Mesendoderm (in vitro differentiated cells): ENCODE measurements at regions not wholly inside any gene's neighbourhood (a gene's known extent, or its start where the extent isn't known, plus 50 kb on each side); places are given as distances from the start of the nearest gene placed in this dataset.

Source experiments
- DNase-seq: peaks from one replicate; pipeline ENCODE4 v3.0.0; 2013
- H2AK5ac ChIP-seq: 2 replicates; pipeline ENCODE4 v1.6.1; 2013; ENCODE audit warnings: low read length, inconsistent platforms
- H2BK120ac ChIP-seq: 2 replicates; pipeline ENCODE4 v1.6.1; 2013; ENCODE audit warnings: low read depth, mild to moderate bottlenecking, low read length, moderate library complexity, mixed read lengths
- H2BK15ac ChIP-seq: replicated peaks from 2 replicates; pipeline ENCODE4 v1.6.1; 2013; ENCODE audit warnings: low read depth, mild to moderate bottlenecking, moderate library complexity
- H2BK5ac ChIP-seq: 2 replicates; pipeline ENCODE4 v1.6.1; 2013; ENCODE audit warnings: low read length, inconsistent platforms
- H3K18ac ChIP-seq: 2 replicates; pipeline ENCODE4 v1.6.1; 2013; ENCODE audit warnings: mild to moderate bottlenecking, low read length, mixed read lengths
- H3K23ac ChIP-seq: one replicate; pipeline ENCODE4 v1.6.1; 2013; ENCODE audit warnings: low read length
- H3K27ac ChIP-seq: 2 replicates; pipeline ENCODE4 v1.5.1; 2013; ENCODE audit warnings: low read depth, mild to moderate bottlenecking, inconsistent platforms, low read length, moderate library complexity
- H3K27me3 ChIP-seq: 2 replicates; pipeline ENCODE4 v1.6.1; 2013; ENCODE audit warnings: low read length, control low read depth, mild to moderate bottlenecking, inconsistent platforms; ENCODE audit not compliant: insufficient read depth, poor library complexity
- H3K36me3 ChIP-seq: 2 replicates; pipeline ENCODE4 v1.6.1; 2013; ENCODE audit warnings: low read length, inconsistent platforms; ENCODE audit not compliant: control insufficient read depth, insufficient read depth
- H3K4ac ChIP-seq: one replicate; pipeline ENCODE4 v1.6.1; 2013; ENCODE audit warnings: low read depth, mild to moderate bottlenecking, low read length, moderate library complexity
- H3K4me1 ChIP-seq: 2 replicates; pipeline ENCODE4 v1.6.1; 2013; ENCODE audit warnings: low read depth, low read length, inconsistent platforms; ENCODE audit not compliant: control insufficient read depth
- H3K4me2 ChIP-seq: 2 replicates; pipeline ENCODE4 v1.6.1; 2013; ENCODE audit warnings: low read length
- H3K4me3 ChIP-seq: 2 replicates; pipeline ENCODE4 v1.5.1; 2013; ENCODE audit warnings: mild to moderate bottlenecking, low read length
- H3K56ac ChIP-seq: one replicate; pipeline ENCODE4 v1.6.1; 2013; ENCODE audit warnings: low read length
- H3K79me1 ChIP-seq: 2 replicates; pipeline ENCODE4 v1.6.1; 2013; ENCODE audit warnings: low read length, inconsistent platforms
- H3K79me2 ChIP-seq: 2 replicates; pipeline ENCODE4 v1.6.1; 2013; ENCODE audit warnings: mild to moderate bottlenecking, low read length; ENCODE audit not compliant: control insufficient read depth, insufficient read depth
- H3K9ac ChIP-seq: 2 replicates; pipeline ENCODE4 v1.6.1; 2013; ENCODE audit warnings: low read length, inconsistent platforms
- H4K5ac ChIP-seq: one replicate; pipeline ENCODE4 v1.6.1; 2013; ENCODE audit warnings: low read length
- H4K8ac ChIP-seq: one replicate; pipeline ENCODE4 v1.6.1; 2013; ENCODE audit warnings: low read depth, mild to moderate bottlenecking, control low read depth, low read length, moderate library complexity
- WGBS: extraction: QIAGEN DNeasy Blood & Tissue Kit; methylation state at CpG from one replicate; pipeline ENCODE4 v1.1.7; 2013; ENCODE audit warnings: low lambda C conversion rate, missing lambda C conversion rate; ENCODE audit not compliant: insufficient coverage; ENCODE audit errors: extremely low coverage; 5-methylcytosine and 5-hydroxymethylcytosine counted together

- H3K27ac ChIP-seq, result no peak overlapping the region
- WGBS, result no CpG with 5 or more reads among the region's 1 CpG
- no peak overlapping the region for H3K4ac ChIP-seq
- H3K4me1 ChIP-seq, result no peaks in the 10 kb centered on the region
- H3K23ac ChIP-seq, result no peak overlapping the region
- H4K8ac ChIP-seq, result no peak overlapping the region
- H3K4me2 ChIP-seq, result no peak overlapping the region
- H2AK5ac ChIP-seq, result no peak overlapping the region
- no peak overlapping the region for H3K18ac ChIP-seq
- H3K27me3 ChIP-seq, result no peaks in the 10 kb centered on the region
- no peak overlapping the region for H2BK120ac ChIP-seq
- H3K56ac ChIP-seq, result no peak overlapping the region
- no peak overlapping the region for H3K9ac ChIP-seq
- H2BK5ac ChIP-seq, result no peak overlapping the region
- H4K5ac ChIP-seq, result no peak overlapping the region
- H3K36me3 ChIP-seq, result no peaks in the 10 kb centered on the region
- peak overlapping the region; percentile 59 for H2BK15ac ChIP-seq
- H3K79me1 ChIP-seq, result no peaks in the 10 kb centered on the region
- DNase-seq, result no peak
- H3K79me2 ChIP-seq, result no peaks in the 10 kb centered on the region
- no peak overlapping the region for H3K4me3 ChIP-seq
These were observed 69.6 kb downstream of the CYP26A1 start for GRCh38 chr10:93143281-93143680.

- peak overlapping the region; percentile 59 for H4K8ac ChIP-seq
- no peak overlapping the region for H2BK15ac ChIP-seq
- H4K5ac ChIP-seq, result no peak overlapping the region
- H3K36me3 ChIP-seq, result no peaks in the 10 kb centered on the region
- no peak overlapping the region for H3K18ac ChIP-seq
- no peak overlapping the region for H3K4me2 ChIP-seq
- WGBS, result no CpG with 5 or more reads among the region's 3 CpGs
- no peak overlapping the region for H3K23ac ChIP-seq
- H3K4ac ChIP-seq, result no peak overlapping the region
- no peak overlapping the region for H2AK5ac ChIP-seq
- H2BK120ac ChIP-seq, result no peak overlapping the region
- no peak overlapping the region for H3K27ac ChIP-seq
- no peak overlapping the region for H3K4me3 ChIP-seq
- H2BK5ac ChIP-seq, result no peak overlapping the region
- no peaks in the 10 kb centered on the region for H3K79me1 ChIP-seq
- no peak overlapping the region for H3K9ac ChIP-seq
- no peaks in the 10 kb centered on the region for H3K79me2 ChIP-seq
- no peaks in the 10 kb centered on the region for H3K27me3 ChIP-seq
- no peak for DNase-seq
- H3K4me1 ChIP-seq, result no peaks in the 10 kb centered on the region
- H3K56ac ChIP-seq, result no peak overlapping the region
These were observed 72.6 kb downstream of the CYP26A1 start for GRCh38 chr10:93146336-93146735.

GRCh38 chr10:93147281-93147680, 73.6 kb downstream of the CYP26A1 start:
- H3K56ac ChIP-seq, result no peak overlapping the region
- H3K4me1 ChIP-seq, result no peaks in the 10 kb centered on the region
- no peaks in the 10 kb centered on the region for H3K27me3 ChIP-seq
- H3K79me2 ChIP-seq, result no peaks in the 10 kb centered on the region
- no peak overlapping the region for H3K18ac ChIP-seq
- no peak overlapping the region for H3K4me2 ChIP-seq
- H2BK15ac ChIP-seq, result no peak overlapping the region
- DNase-seq, result no peak
- no peak overlapping the region for H3K4ac ChIP-seq
- H2BK120ac ChIP-seq, result no peak overlapping the region
- no peak overlapping the region for H3K9ac ChIP-seq
- no peak overlapping the region for H2BK5ac ChIP-seq
- no peak overlapping the region for H4K5ac ChIP-seq
- no peak overlapping the region for H3K23ac ChIP-seq
- H3K36me3 ChIP-seq, result no peaks in the 10 kb centered on the region
- no peaks in the 10 kb centered on the region for H3K79me1 ChIP-seq
- H3K27ac ChIP-seq, result no peak overlapping the region
- no peak overlapping the region for H2AK5ac ChIP-seq
- no peak overlapping the region for H4K8ac ChIP-seq
- WGBS, result no CpG with 5 or more reads among the region's 2 CpGs
- H3K4me3 ChIP-seq, result no peak overlapping the region

DNA sequence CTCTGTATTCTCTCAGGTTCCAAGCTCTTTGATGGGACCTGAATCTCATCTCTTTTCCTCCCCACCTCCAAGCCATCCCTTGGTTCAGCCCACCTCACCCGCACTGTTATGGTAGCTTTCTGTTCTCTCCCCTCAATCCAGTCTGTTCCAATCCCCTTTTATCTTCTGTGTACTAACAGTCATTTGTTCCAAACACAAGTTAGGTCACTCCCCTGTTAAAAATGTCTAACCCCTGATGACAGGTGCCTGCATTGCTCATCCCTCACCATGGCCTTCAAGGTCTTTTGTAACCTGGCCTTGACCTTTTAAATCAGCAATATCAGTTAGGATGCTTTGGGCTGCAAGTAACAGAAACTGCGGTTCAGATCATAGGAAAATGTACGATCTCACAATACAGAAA, 74.8 kb downstream of the CYP26A1 start:
- no CpG with 5 or more reads among the region's 3 CpGs for WGBS
- no peaks in the 10 kb centered on the region for H3K79me1 ChIP-seq
- H3K4me3 ChIP-seq, result no peak overlapping the region
- no peak overlapping the region for H3K4me2 ChIP-seq
- H3K79me2 ChIP-seq, result no peaks in the 10 kb centered on the region
- H3K4ac ChIP-seq, result no peak overlapping the region
- H2BK5ac ChIP-seq, result no peak overlapping the region
- H3K27ac ChIP-seq, result no peak overlapping the region
- no peaks in the 10 kb centered on the region for H3K27me3 ChIP-seq
- H3K18ac ChIP-seq, result no peak overlapping the region
- no peak for DNase-seq
- no peak overlapping the region for H2BK120ac ChIP-seq
- no peak overlapping the region for H3K56ac ChIP-seq
- H2AK5ac ChIP-seq, result no peak overlapping the region
- no peaks in the 10 kb centered on the region for H3K4me1 ChIP-seq
- H2BK15ac ChIP-seq, result no peak overlapping the region
- no peak overlapping the region for H3K23ac ChIP-seq
- no peak overlapping the region for H4K8ac ChIP-seq
- H3K36me3 ChIP-seq, result no peaks in the 10 kb centered on the region
- H3K9ac ChIP-seq, result no peak overlapping the region
- no peak overlapping the region for H4K5ac ChIP-seq

GRCh38 chr10:93149761-93150160, 76.1 kb downstream of the CYP26A1 start:
- no peak overlapping the region for H2BK120ac ChIP-seq
- no peak overlapping the region for H3K56ac ChIP-seq
- H3K9ac ChIP-seq, result no peak overlapping the region
- H3K4me2 ChIP-seq, result no peak overlapping the region
- H3K79me1 ChIP-seq, result no peaks in the 10 kb centered on the region
- no peak overlapping the region for H4K5ac ChIP-seq
- H3K4me3 ChIP-seq, result no peak overlapping the region
- H3K23ac ChIP-seq, result no peak overlapping the region
- no peak overlapping the region for H2BK5ac ChIP-seq
- H4K8ac ChIP-seq, result no peak overlapping the region
- no peaks in the 10 kb centered on the region for H3K4me1 ChIP-seq
- no peaks in the 10 kb centered on the region for H3K36me3 ChIP-seq
- H3K18ac ChIP-seq, result no peak overlapping the region
- H2AK5ac ChIP-seq, result no peak overlapping the region
- no peak overlapping the region for H2BK15ac ChIP-seq
- no peaks in the 10 kb centered on the region for H3K79me2 ChIP-seq
- whole genome bisulfite sequencing, result no CpG with 5 or more reads among the region's 4 CpGs
- H3K27me3 ChIP-seq, result no peaks in the 10 kb centered on the region
- no peak for DNase-seq
- no peak overlapping the region for H3K27ac ChIP-seq
- no peak overlapping the region for H3K4ac ChIP-seq

DNA sequence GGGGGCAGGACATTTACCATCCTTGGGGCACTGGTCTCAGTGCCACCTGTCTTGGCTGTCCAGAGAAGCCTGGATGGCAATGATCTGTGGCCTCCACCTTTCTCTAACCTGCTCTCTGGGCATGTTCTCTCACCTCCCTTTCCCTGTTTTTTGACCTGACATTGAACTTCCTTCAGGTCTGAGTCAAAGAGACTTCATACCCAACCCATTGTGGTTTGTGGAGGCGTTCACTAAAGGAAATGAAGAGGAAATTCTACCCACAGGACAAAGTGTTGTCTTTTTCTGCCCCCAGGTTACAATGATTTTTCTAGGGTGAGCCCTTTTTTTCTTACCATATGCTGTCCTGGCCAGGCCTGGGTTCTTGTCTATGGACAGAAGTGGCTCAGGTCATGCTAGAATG, 76.6 kb downstream of the CYP26A1 start:
- WGBS, result no CpG with 5 or more reads among the region's 1 CpG
- no peak overlapping the region for H3K9ac ChIP-seq
- no peaks in the 10 kb centered on the region for H3K27me3 ChIP-seq

More for the DNA sequence above, 76.6 kb downstream of the CYP26A1 start:
- DNase-seq, result no peak
- no peak overlapping the region for H3K23ac ChIP-seq
- no peak overlapping the region for H2BK15ac ChIP-seq
- no peak overlapping the region for H3K4me2 ChIP-seq
- H3K4me3 ChIP-seq, result no peak overlapping the region
- no peaks in the 10 kb centered on the region for H3K36me3 ChIP-seq
- H4K8ac ChIP-seq, result no peak overlapping the region
- H2BK120ac ChIP-seq, result no peak overlapping the region
- H3K79me2 ChIP-seq, result no peaks in the 10 kb centered on the region
- H3K4ac ChIP-seq, result no peak overlapping the region
- H2BK5ac ChIP-seq, result no peak overlapping the region
- H3K18ac ChIP-seq, result no peak overlapping the region
- H3K27ac ChIP-seq, result no peak overlapping the region
- H3K56ac ChIP-seq, result no peak overlapping the region
- no peaks in the 10 kb centered on the region for H3K79me1 ChIP-seq
- no peak overlapping the region for H2AK5ac ChIP-seq
- H4K5ac ChIP-seq, result no peak overlapping the region
- H3K4me1 ChIP-seq, result no peaks in the 10 kb centered on the region
